ENCODE measurements at regions not wholly inside any gene's neighbourhood (a gene's known extent, or its start where the extent isn't known, plus 50 kb on each side); places are given as distances from the start of the nearest gene placed in this dataset.

- H3K4me3 ChIP-seq (ENCODE audit: low read length), result no peak overlapping the region
- no peaks in the 10 kb centered on the region for H3K36me3 ChIP-seq (ENCODE audit: control insufficient read depth, insufficient read depth, low read length)
- no peak overlapping the region for H3K27ac ChIP-seq (ENCODE audit: low read length)
- no CpG with 5 or more reads among the region's 2 CpGs for WGBS (ENCODE audit: insufficient coverage)
- H3K4me1 ChIP-seq (ENCODE audit: control insufficient read depth, insufficient read depth, low read length), result no peaks in the 10 kb centered on the region
- H3K9me3 ChIP-seq (replicated peaks; ENCODE audit: control insufficient read depth, low read depth, low read length), result no peaks in the 10 kb centered on the region
- no peaks in the 10 kb centered on the region for H3K27me3 ChIP-seq (ENCODE audit: control insufficient read depth, insufficient read depth, low read length)
- peak; percentile 75 for DNase-seq
Observed at GRCh38 chr2:122873951-122874350, 1118.5 kb downstream of the TSN start.

- 79% methylated on average over 4 of the region's 5 CpGs for WGBS (ENCODE audit: insufficient coverage)
- no peak for DNase-seq
- Histone ChIP-seq H3K27me3 (ENCODE audit: control insufficient read depth, insufficient read depth, low read length) (no peaks in the 10 kb centered on the region), H3K4me1 (ENCODE audit: control insufficient read depth, insufficient read depth, low read length) (no peaks in the 10 kb centered on the region), H3K36me3 (ENCODE audit: control insufficient read depth, insufficient read depth, low read length) (no peaks in the 10 kb centered on the region), H3K27ac (ENCODE audit: low read length) (no peak overlapping the region), H3K9me3 (replicated peaks; ENCODE audit: control insufficient read depth, low read depth, low read length) (no peaks in the 10 kb centered on the region), H3K4me3 (ENCODE audit: low read length) (no peak overlapping the region)
Observed at GRCh38 chr2:122875091-122875865, 1119.8 kb downstream of the TSN start.

GRCh38 chr2:122883849-122884248 is 1128.4 kb downstream of the TSN start:
- Histone ChIP-seq H3K9me3 (replicated peaks; ENCODE audit: control insufficient read depth, low read depth, low read length) (no peaks in the 10 kb centered on the region), H3K4me1 (ENCODE audit: control insufficient read depth, insufficient read depth, low read length) (no peaks in the 10 kb centered on the region), H3K27me3 (ENCODE audit: control insufficient read depth, insufficient read depth, low read length) (no peaks in the 10 kb centered on the region), H3K4me3 (ENCODE audit: low read length) (no peak overlapping the region), H3K27ac (ENCODE audit: low read length) (no peak overlapping the region), H3K36me3 (ENCODE audit: control insufficient read depth, insufficient read depth, low read length) (no peaks in the 10 kb centered on the region)
- no peak for DNase-seq
- WGBS (ENCODE audit: insufficient coverage), result no CpG with 5 or more reads among the region's 5 CpGs

- no peak overlapping the region for H3K27ac ChIP-seq (ENCODE audit: low read length)
- 100% methylated on average over 2 of the region's 3 CpGs for WGBS (ENCODE audit: insufficient coverage)
Observed at GRCh38 chr2:122884889-122885288, 1129.4 kb downstream of the TSN start.

GRCh38 chr2:122885436-122885835 is 1130.0 kb downstream of the TSN start:
- no peaks in the 10 kb centered on the region for H3K9me3 ChIP-seq (replicated peaks; ENCODE audit: control insufficient read depth, low read depth, low read length)
- H3K4me1 ChIP-seq (ENCODE audit: control insufficient read depth, insufficient read depth, low read length), result no peaks in the 10 kb centered on the region
- no peaks in the 10 kb centered on the region for H3K36me3 ChIP-seq (ENCODE audit: control insufficient read depth, insufficient read depth, low read length)
- H3K27me3 ChIP-seq (ENCODE audit: control insufficient read depth, insufficient read depth, low read length), result no peaks in the 10 kb centered on the region
- 100% methylated on average over 3 of the region's 3 CpGs for WGBS (ENCODE audit: insufficient coverage)
- H3K4me3 ChIP-seq (ENCODE audit: low read length), result no peak overlapping the region
- no peak for DNase-seq
- no peak overlapping the region for H3K27ac ChIP-seq (ENCODE audit: low read length)

More at GRCh38 chr2:122884889-122885288, 1129.4 kb downstream of the TSN start:
- Histone ChIP-seq H3K27me3 (ENCODE audit: control insufficient read depth, insufficient read depth, low read length) (no peaks in the 10 kb centered on the region), H3K4me3 (ENCODE audit: low read length) (no peak overlapping the region), H3K9me3 (replicated peaks; ENCODE audit: control insufficient read depth, low read depth, low read length) (no peaks in the 10 kb centered on the region), H3K4me1 (ENCODE audit: control insufficient read depth, insufficient read depth, low read length) (no peaks in the 10 kb centered on the region), H3K36me3 (ENCODE audit: control insufficient read depth, insufficient read depth, low read length) (no peaks in the 10 kb centered on the region)
- no peak for DNase-seq

- 67% methylated on average over 2 of the region's 10 CpGs for WGBS (ENCODE audit: insufficient coverage)
- Histone ChIP-seq H3K4me3 (ENCODE audit: low read length) (no peak overlapping the region), H3K4me1 (ENCODE audit: control insufficient read depth, insufficient read depth, low read length) (no peaks in the 10 kb centered on the region), H3K36me3 (ENCODE audit: control insufficient read depth, insufficient read depth, low read length) (no peaks in the 10 kb centered on the region), H3K27me3 (ENCODE audit: control insufficient read depth, insufficient read depth, low read length) (no peaks in the 10 kb centered on the region), H3K27ac (ENCODE audit: low read length) (no peak overlapping the region), H3K9me3 (replicated peaks; ENCODE audit: control insufficient read depth, low read depth, low read length) (no peaks in the 10 kb centered on the region)
- peak; percentile 49 for DNase-seq
Observed at GRCh38 chr2:122886479-122887145, 1131.2 kb downstream of the TSN start.

GRCh38 chr2:122899614-122900013 is 1125.5 kb upstream of the CNTNAP5 start:
- H3K36me3 ChIP-seq (ENCODE audit: control insufficient read depth, insufficient read depth, low read length), result no peaks in the 10 kb centered on the region
- no peak overlapping the region for H3K27ac ChIP-seq (ENCODE audit: low read length)
- DNase-seq, result no peak
- no peak overlapping the region for H3K4me3 ChIP-seq (ENCODE audit: low read length)
- H3K9me3 ChIP-seq (replicated peaks; ENCODE audit: control insufficient read depth, low read depth, low read length), result no peaks in the 10 kb centered on the region
- no peaks in the 10 kb centered on the region for H3K27me3 ChIP-seq (ENCODE audit: control insufficient read depth, insufficient read depth, low read length)
- no peaks in the 10 kb centered on the region for H3K4me1 ChIP-seq (ENCODE audit: control insufficient read depth, insufficient read depth, low read length)

- Histone ChIP-seq H3K27ac (ENCODE audit: low read length) (no peak overlapping the region), H3K27me3 (ENCODE audit: control insufficient read depth, insufficient read depth, low read length) (no peaks in the 10 kb centered on the region), H3K9me3 (replicated peaks; ENCODE audit: control insufficient read depth, low read depth, low read length) (no peaks in the 10 kb centered on the region), H3K36me3 (ENCODE audit: control insufficient read depth, insufficient read depth, low read length) (no peaks in the 10 kb centered on the region), H3K4me1 (ENCODE audit: control insufficient read depth, insufficient read depth, low read length) (no peaks in the 10 kb centered on the region), H3K4me3 (ENCODE audit: low read length) (no peak overlapping the region)
- WGBS (ENCODE audit: insufficient coverage), result no CpG with 5 or more reads among the region's 4 CpGs
- DNase-seq, result peak; percentile 36
Observed at GRCh38 chr2:122905431-122905830, 1119.7 kb upstream of the CNTNAP5 start.

- Histone ChIP-seq H3K27me3 (ENCODE audit: control insufficient read depth, insufficient read depth, low read length) (no peaks in the 10 kb centered on the region), H3K4me3 (ENCODE audit: low read length) (no peak overlapping the region), H3K27ac (ENCODE audit: low read length) (no peak overlapping the region)
Observed at GRCh38 chr2:122908159-122908558, 1116.9 kb upstream of the CNTNAP5 start.

GRCh38 chr2:122927197-122927596 is 1097.9 kb upstream of the CNTNAP5 start:
- H3K27me3 ChIP-seq (ENCODE audit: control insufficient read depth, insufficient read depth, low read length), result no peaks in the 10 kb centered on the region
- 40% methylated on average over 1 of the region's 3 CpGs for WGBS (ENCODE audit: insufficient coverage)
- peaks cover 22% of the 10 kb centered on the region for H3K9me3 ChIP-seq (replicated peaks; ENCODE audit: control insufficient read depth, low read depth, low read length)
- peak; percentile 10 for DNase-seq
- H3K36me3 ChIP-seq (ENCODE audit: control insufficient read depth, insufficient read depth, low read length), result no peaks in the 10 kb centered on the region
- no peaks in the 10 kb centered on the region for H3K4me1 ChIP-seq (ENCODE audit: control insufficient read depth, insufficient read depth, low read length)
- H3K4me3 ChIP-seq (ENCODE audit: low read length), result no peak overlapping the region
- no peak overlapping the region for H3K27ac ChIP-seq (ENCODE audit: low read length)

More at GRCh38 chr2:122908159-122908558, 1116.9 kb upstream of the CNTNAP5 start:
- Histone ChIP-seq H3K36me3 (ENCODE audit: control insufficient read depth, insufficient read depth, low read length) (no peaks in the 10 kb centered on the region), H3K4me1 (ENCODE audit: control insufficient read depth, insufficient read depth, low read length) (no peaks in the 10 kb centered on the region), H3K9me3 (replicated peaks; ENCODE audit: control insufficient read depth, low read depth, low read length) (no peaks in the 10 kb centered on the region)
- DNase-seq, result no peak
- WGBS (ENCODE audit: insufficient coverage), result 50% methylated on average over 1 of the region's 1 CpG
